ENCODE measurements at regions not wholly inside any gene's neighbourhood (a gene's known extent, or its start where the extent isn't known, plus 50 kb on each side); places are given as distances from the start of the nearest gene placed in this dataset.

DNA sequence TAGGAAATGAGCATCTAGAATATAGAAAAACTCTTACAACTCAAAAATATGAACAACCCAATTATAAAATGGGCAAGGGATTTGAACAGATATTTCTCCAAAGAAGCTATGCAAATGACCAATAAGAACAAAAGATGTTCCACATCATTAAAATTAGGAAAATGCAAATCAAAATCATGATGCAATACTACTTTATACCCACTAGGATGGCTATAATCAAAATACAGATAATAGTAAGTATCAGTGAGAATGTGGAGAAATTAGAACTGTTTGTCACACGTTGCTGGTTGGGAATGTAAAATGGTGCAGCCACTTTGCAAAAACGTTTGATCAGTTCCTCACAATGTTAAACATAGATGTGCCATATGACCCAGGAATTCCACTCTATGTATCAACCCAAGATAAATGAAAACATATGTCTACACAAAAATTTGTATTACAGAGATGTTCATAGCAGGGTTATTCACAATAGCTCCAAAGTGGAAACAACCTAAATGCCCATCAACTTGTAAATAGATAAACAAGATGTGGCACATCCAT, 558.4 kb downstream of the SLC4A3 start:
- DNase-seq: no peak

DNA sequence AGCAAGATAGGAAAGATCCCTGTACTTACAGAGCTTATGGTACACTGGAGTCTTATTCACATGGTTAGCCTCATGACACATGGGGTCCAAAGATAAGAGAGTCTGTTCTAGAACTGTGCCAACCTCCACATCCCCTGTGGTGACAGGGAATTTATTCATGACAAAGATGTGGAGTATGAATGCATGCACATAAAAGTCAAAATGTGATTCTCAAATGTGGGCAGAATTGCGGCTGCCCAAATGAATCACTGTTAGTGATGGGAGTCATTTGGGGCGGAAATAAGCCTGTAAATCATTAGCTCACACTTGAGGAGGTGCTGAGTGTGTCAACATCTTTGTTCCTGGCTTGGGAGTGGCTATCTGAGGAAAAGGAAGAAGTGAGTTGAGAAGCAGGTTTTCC, 560.6 kb downstream of the SLC4A3 start:
- no peak for DNase-seq

DNA sequence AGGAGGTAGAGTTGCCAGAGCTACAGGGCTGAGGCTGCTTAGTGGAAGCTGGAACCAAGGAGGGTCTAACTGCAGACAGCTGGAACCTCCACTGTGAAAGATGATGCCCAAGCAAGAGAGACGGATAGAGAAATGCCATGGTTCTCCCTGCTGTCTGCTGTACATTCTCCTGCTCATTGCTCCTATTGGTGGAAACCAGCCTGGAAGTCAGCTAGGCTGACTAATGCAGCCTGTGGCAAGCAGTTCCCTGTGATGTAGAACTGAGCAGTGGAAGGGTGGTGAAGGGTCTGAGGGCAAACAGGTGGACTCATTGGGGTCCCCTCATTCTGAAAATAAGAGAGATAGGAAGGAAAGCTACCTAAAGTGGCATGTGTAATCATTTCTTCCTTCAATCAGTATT, 563.6 kb downstream of the SLC4A3 start:
- DNase-seq: no peak

DNA sequence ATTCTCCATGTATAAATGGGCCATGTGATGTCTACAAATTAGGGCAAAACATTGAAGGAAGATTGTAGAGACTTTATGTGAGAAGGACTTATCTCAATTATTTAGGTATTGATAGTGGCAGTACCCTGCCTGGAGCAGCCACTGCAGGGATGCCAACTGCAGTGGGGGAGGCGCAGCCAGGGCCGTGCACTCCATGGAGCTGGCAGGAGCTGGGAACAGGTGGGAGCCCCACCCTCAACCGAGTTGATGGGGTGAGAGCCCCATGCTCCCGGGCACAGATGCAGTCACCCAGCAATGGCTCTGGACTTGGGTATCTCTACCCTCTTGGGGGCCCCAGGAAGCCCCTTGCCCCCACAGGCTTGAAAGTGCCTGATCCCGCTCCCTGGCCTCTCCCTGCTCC, 564.3 kb downstream of the SLC4A3 start:
- no peak for DNase-seq

DNA sequence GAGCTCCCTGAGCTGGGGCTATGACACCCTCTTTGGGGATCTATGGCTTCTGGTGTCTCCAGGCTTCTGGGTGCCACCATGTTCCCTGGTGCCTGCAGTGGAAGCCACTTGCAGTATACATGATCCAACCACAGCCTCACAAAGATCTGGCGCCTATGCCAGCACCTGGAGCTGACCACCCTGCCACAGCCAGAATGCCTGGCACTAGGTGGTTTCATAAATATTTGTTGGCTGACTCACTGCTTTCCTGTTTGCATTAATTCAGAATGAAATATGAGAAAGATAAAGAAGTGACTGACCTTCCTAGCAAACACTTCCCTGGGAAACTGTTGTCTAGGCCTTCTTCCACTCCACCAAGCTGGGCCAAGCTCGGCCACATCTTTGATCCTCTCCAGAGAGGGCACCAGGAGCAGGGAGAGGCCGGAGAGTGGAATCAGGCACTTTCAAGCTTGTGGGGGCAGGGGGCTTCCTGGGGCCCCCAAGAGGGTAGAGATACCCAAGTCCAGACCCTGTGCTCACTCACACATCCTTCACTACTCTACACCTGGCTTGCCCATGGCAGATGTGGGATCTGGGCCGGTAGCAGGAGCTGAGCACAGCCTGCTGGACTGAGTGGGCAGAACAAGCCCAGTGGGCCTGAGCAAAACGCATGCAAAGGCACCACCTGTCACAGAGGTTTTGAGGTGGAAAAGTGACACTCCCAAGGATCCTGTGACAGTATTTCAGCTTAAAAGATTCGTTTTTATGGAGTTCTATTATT, 565.7 kb downstream of the SLC4A3 start:
- DNase-seq: no peak

- peak; percentile 5 for DNase-seq
These were observed 567.5 kb downstream of the SLC4A3 start for GRCh38 chr2:220194630-220195584.

DNA sequence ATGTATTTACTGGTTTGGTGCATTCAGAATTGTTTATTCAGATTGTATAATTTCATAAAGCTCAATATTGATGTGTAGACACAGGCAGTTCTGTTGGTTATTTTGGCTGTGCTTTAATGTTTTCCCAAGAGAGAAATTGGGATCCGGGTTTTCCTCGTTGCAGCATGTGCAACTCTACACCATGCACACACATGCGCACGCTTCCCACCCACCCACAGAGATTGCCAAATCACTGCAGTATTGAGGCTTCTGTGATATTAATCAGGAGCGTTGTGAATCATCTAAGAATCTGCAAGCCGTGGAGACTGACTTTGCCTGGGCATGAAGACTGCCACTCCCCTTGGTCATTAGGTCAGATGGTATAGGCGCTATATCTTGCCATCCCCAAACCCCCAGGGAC, 571.5 kb downstream of the SLC4A3 start:
- DNase-seq: no peak

GRCh38 chr2:220202066-220202465, 574.6 kb downstream of the SLC4A3 start:
- DNase-seq: no peak

DNA sequence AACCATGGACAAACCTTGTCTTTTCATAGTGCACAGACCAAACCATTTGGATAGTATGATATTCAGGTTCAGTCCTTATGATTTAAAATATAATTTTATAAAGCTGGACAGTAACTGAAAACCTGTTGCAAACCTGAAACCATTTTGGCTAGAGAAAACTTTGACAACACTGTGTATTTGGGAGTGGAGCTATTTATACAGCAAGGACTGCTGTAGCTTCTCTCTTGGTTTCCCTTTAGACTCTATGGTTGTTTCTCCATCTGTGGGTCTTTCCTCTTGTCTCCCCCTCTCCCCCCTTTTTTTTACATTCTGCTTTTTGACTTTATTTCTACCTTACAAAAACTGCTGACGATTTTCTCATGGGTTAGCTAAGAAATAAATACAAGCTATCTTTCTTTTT, 581.7 kb downstream of the SLC4A3 start:
- DNase-seq: no peak

GRCh38 chr2:220209751-220210150, 582.3 kb downstream of the SLC4A3 start:
- no peak for DNase-seq

DNA sequence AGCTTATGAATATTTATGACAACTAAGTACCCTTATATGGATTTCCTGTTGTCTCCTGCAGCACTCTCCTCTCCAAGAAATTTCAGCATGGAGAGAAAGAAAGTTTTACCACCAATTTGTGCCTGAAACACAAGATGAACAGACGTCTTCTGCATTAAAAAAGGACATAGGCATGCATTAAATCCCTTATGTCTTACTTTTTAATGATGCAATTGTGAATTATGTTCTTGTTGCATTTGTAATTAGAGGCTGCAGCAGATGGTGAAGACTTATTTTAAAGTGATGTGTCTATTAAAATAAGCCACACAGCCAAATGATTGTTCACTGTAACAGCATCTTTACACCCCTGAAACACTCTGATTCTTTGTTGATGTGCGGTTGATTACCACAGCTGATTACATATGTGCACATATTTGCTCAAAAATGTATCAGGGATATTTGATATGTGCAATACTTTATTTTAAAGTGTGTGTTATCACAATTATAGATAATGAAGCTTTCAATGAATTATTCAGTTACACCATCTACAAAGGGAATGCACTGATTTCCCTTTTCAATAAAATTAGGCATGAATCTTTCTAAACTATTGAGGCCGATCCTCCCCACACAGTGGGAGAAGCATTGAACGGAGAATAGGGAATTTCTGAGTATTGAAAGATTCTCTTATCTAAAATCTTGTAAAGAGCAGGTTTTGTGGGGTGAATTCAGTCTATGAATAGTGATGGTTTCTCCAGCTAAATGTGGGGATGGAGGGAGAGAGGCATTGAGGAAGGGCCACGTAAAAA, 585.1 kb downstream of the SLC4A3 start:
- no peak for DNase-seq

- DNase-seq: no peak
These were observed 588.4 kb downstream of the SLC4A3 start for GRCh38 chr2:220215785-220216184.

DNA sequence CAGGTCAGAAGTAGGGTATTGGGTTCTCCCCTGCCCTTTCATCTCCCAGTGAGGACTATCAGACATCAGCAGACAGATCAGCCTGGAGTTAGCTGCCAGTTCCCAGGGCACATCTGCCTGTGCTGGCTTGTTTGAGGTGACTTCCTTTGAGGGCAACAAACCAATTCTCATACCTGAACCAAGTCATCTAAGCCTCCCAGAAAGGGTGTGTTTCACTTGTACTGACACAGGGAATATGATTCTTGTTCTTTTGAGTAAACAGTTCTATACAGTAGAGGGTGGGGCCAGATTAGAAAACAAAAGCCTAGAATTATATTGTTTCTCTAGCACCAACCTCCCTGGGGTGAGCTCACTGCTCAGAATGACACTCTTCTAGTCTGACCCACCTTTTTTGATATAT, 591.9 kb downstream of the SLC4A3 start:
- peak; percentile 19 for DNase-seq

- DNase-seq: no peak
These were observed 592.6 kb downstream of the SLC4A3 start for GRCh38 chr2:220220009-220220408.

- DNase-seq: no peak
These were observed 594.6 kb downstream of the SLC4A3 start for GRCh38 chr2:220221992-220222391.

GRCh38 chr2:220224691-220225543, 597.5 kb downstream of the SLC4A3 start:
- peak; percentile 27 for DNase-seq

- DNase-seq: no peak
These were observed 598.6 kb downstream of the SLC4A3 start for GRCh38 chr2:220226076-220226475.

GRCh38 chr2:220226546-220226945, 599.1 kb downstream of the SLC4A3 start:
- DNase-seq: no peak

DNA sequence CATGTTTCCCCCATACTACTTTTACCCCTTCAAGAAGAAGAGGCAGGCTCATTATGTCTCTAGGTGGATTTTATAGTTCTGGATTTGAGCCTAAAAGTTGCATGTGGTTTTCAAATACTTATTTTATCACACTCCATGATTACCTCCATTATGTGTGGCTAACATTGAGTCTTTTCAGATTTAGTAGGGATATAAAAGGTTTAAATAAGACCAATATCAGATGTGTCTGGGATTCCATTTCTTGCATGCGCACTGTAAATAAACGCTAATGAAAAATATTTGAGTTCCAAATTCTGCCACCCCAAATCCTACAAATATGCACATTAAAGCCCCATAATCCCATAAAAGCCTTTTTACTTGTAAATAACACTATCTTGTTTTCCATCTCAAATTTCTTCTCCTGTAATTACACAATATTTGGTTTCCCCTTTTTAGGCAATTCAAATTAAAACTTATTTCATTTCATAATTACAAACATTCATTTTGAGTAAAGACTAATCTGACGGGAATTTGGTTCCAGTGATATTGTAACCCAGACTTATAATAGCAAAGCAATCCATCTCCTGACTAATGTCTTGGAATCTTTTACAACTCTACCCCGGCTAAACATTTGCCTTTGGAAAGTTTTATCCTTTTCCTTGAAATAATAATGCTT, 600.0 kb downstream of the SLC4A3 start:
- no peak for DNase-seq

- no peak for DNase-seq
These were observed 601.0 kb downstream of the SLC4A3 start for GRCh38 chr2:220228310-220229006.

DNA sequence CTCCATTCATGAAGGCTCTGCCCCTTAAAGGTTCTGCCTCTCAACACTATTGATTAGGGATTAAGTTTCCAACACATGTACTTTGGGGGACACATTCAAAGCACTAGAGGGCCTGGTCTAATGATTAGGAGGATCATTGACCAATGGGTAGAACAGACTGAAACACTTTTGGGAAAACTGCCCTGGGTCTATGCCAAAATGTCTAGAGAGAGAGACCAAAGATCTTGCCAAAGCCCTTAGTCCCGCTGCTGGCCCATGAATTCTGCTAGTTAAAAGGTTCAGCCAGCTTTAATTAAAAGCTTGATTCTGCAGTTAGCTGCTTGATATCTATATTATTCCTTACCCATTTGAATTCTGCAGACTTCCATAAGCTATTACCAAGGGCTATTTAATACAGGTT, 613.2 kb downstream of the SLC4A3 start:
- no peak for DNase-seq

Measured in NCI-H146 (cell line).